OCI-LY1 (cell line): ENCODE measurements at regions not wholly inside any gene's neighbourhood (a gene's known extent, or its start where the extent isn't known, plus 50 kb on each side); places are given as distances from the start of the nearest gene placed in this dataset.

Experiments used
- H2AFZ ChIP-seq: fragments of 200-600 bp; sonication (generic), shearing (Covaris generic); 2 replicates; pipeline ENCODE4 v1.6.0; 2014; ENCODE audit warnings: antibody characterized with exemption, mild to moderate bottlenecking, low read length
- H3F3A ChIP-seq: fragments of 200-600 bp; sonication (generic), shearing (Covaris generic); 2 replicates; pipeline ENCODE4 v1.6.0; 2014; ENCODE audit warnings: mild to moderate bottlenecking, antibody characterized with exemption, low read length, moderate library complexity; ENCODE audit not compliant: insufficient read depth
- H3K27ac ChIP-seq: fragments of 200-600 bp; sonication (generic); 2 replicates; pipeline ENCODE4 v1.5.1; 2014; ENCODE audit warnings: low read length, mixed run types, mild to moderate bottlenecking, low read depth; ENCODE audit not compliant: poor library complexity, severe bottlenecking
- H3K27me3 ChIP-seq: fragments of 200-600 bp; sonication (generic); 2 replicates; pipeline ENCODE4 v1.6.0; 2014; ENCODE audit warnings: antibody characterized with exemption, mild to moderate bottlenecking, low read length, moderate library complexity; ENCODE audit not compliant: insufficient read depth
- H3K36me3 ChIP-seq: fragments of 200-600 bp; sonication (generic); 2 replicates; pipeline ENCODE4 v1.6.1; 2014; ENCODE audit warnings: mild to moderate bottlenecking, antibody characterized with exemption, low read length, moderate library complexity, mixed read lengths; ENCODE audit not compliant: insufficient read depth
- H3K4me1 ChIP-seq: fragments of 200-600 bp; sonication (generic); 2 replicates; pipeline ENCODE4 v1.5.1; 2014; ENCODE audit warnings: mild to moderate bottlenecking, low read length, moderate library complexity; ENCODE audit not compliant: insufficient read depth, severe bottlenecking
- H3K4me2 ChIP-seq: fragments of 200-600 bp; sonication (generic), shearing (Covaris generic); 2 replicates; pipeline ENCODE4 v1.6.1; 2014; ENCODE audit warnings: low read length
- H3K4me3 ChIP-seq: fragments of 200-600 bp; sonication (generic); 2 replicates; pipeline ENCODE4 v1.5.1; 2014; ENCODE audit warnings: low read length, low read depth, mild to moderate bottlenecking, mixed read lengths; ENCODE audit not compliant: poor library complexity, severe bottlenecking
- H3K79me2 ChIP-seq: fragments of 200-600 bp; shearing (Covaris generic); 2 replicates; pipeline ENCODE4 v1.6.1; 2016; ENCODE audit warnings: mixed run types, low read length, mixed read lengths; ENCODE audit not compliant: insufficient read depth
- H3K9ac ChIP-seq: fragments of 200-600 bp; sonication (generic), shearing (Covaris generic); 2 replicates; pipeline ENCODE4 v1.6.1; 2014; ENCODE audit warnings: mild to moderate bottlenecking, low read length, mixed read lengths
- H3K9me2 ChIP-seq: fragments of 200-600 bp; sonication (generic), shearing (Covaris generic); 2 replicates; pipeline ENCODE4 v1.6.1; 2014; ENCODE audit warnings: low read depth, mild to moderate bottlenecking, low read length, mixed read lengths
- H3K9me3 ChIP-seq: fragments of 200-600 bp; shearing (Covaris generic); 2 replicates; pipeline ENCODE4 v1.6.1; 2014; ENCODE audit warnings: low read length, mixed read lengths
- H4K20me1 ChIP-seq: fragments of 200-600 bp; sonication (generic), shearing (Covaris generic); 2 replicates; pipeline ENCODE4 v1.6.0; 2016; ENCODE audit warnings: mild to moderate bottlenecking, low read length; ENCODE audit not compliant: insufficient read depth
- EZH2 ChIP-seq: fragments of 200-600 bp; sonication (generic), shearing (Covaris generic); IDR thresholded peaks from 2 replicates; pipeline ENCODE4 v1.8.0; 2017; ENCODE audit warnings: borderline replicate concordance, mixed run types, mild to moderate bottlenecking, antibody characterized with exemption, low read length, moderate library complexity, mixed read lengths
- TF ChIP-seq, protein P1 (sequence below): fragments of 200-600 bp; sonication (generic), shearing (Covaris generic); IDR thresholded peaks from 2 replicates; pipeline ENCODE4 v1.5.1; 2017; ENCODE audit warnings: mild to moderate bottlenecking, antibody characterized with exemption, low read length, moderate library complexity, mixed read lengths

GRCh38 chr5:143759396-143760130 is 52.4 kb upstream of the HMHB1 start:
- H3K36me3 ChIP-seq = no peaks in the 10 kb centered on the region
- peaks cover 3% of the 10 kb centered on the region for H3K4me1 ChIP-seq
- H3K9me2 ChIP-seq = no peaks in the 10 kb centered on the region
- no peak overlapping the region for H3K4me2 ChIP-seq
- no peak overlapping the region for H3K27ac ChIP-seq
- no peaks in the 10 kb centered on the region for H3K9me3 ChIP-seq
- H2AFZ ChIP-seq = no peak overlapping the region
- no peaks in the 10 kb centered on the region for H3K27me3 ChIP-seq
- no peak overlapping the region for H3K4me3 ChIP-seq
- no peaks in the 10 kb centered on the region for H3F3A ChIP-seq
- TF ChIP-seq EZH2 = no peak
- TF ChIP-seq, protein P1, sequence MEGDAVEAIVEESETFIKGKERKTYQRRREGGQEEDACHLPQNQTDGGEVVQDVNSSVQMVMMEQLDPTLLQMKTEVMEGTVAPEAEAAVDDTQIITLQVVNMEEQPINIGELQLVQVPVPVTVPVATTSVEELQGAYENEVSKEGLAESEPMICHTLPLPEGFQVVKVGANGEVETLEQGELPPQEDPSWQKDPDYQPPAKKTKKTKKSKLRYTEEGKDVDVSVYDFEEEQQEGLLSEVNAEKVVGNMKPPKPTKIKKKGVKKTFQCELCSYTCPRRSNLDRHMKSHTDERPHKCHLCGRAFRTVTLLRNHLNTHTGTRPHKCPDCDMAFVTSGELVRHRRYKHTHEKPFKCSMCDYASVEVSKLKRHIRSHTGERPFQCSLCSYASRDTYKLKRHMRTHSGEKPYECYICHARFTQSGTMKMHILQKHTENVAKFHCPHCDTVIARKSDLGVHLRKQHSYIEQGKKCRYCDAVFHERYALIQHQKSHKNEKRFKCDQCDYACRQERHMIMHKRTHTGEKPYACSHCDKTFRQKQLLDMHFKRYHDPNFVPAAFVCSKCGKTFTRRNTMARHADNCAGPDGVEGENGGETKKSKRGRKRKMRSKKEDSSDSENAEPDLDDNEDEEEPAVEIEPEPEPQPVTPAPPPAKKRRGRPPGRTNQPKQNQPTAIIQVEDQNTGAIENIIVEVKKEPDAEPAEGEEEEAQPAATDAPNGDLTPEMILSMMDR = no peak
- H3K79me2 ChIP-seq = no peaks in the 10 kb centered on the region
- H4K20me1 ChIP-seq = no peaks in the 10 kb centered on the region
- H3K9ac ChIP-seq = no peak overlapping the region

- Histone ChIP-seq H4K20me1 (no peaks in the 10 kb centered on the region), H3K4me3 (no peak overlapping the region), H3K4me1 (peaks cover 3% of the 10 kb centered on the region), H2AFZ (no peak overlapping the region), H3K4me2 (no peak overlapping the region), H3K9me2 (no peaks in the 10 kb centered on the region), H3K79me2 (no peaks in the 10 kb centered on the region), H3K9me3 (no peaks in the 10 kb centered on the region), H3K27ac (no peak overlapping the region), H3K27me3 (no peaks in the 10 kb centered on the region), H3K36me3 (no peaks in the 10 kb centered on the region), H3K9ac (no peak overlapping the region), H3F3A (no peaks in the 10 kb centered on the region)
- TF ChIP-seq, protein P1 = no peak
- no peak for TF ChIP-seq EZH2
Measured at GRCh38 chr5:143758750-143759149, 53.2 kb upstream of the HMHB1 start.

GRCh38 chr5:143758015-143758414 is 53.9 kb upstream of the HMHB1 start:
- Histone ChIP-seq H2AFZ (no peak overlapping the region), H3K9me2 (no peaks in the 10 kb centered on the region), H3K4me2 (no peak overlapping the region), H3K36me3 (no peaks in the 10 kb centered on the region), H3K79me2 (no peaks in the 10 kb centered on the region), H3F3A (no peaks in the 10 kb centered on the region), H3K9ac (no peak overlapping the region), H4K20me1 (no peaks in the 10 kb centered on the region), H3K4me1 (peaks cover 3% of the 10 kb centered on the region), H3K27ac (no peak overlapping the region), H3K4me3 (no peak overlapping the region), H3K27me3 (no peaks in the 10 kb centered on the region), H3K9me3 (no peaks in the 10 kb centered on the region)
- TF ChIP-seq, protein P1 = no peak
- no peak for TF ChIP-seq EZH2
